ENCODE measurements at regions not wholly inside any gene's neighbourhood (a gene's known extent, or its start where the extent isn't known, plus 50 kb on each side); places are given as distances from the start of the nearest gene placed in this dataset.

- no peaks in the 10 kb centered on the region for H3K9me3 ChIP-seq (ENCODE audit: control insufficient read depth, low read depth, low read length)
- H3K4me1 ChIP-seq (ENCODE audit: control insufficient read depth, low read depth, low read length) = no peaks in the 10 kb centered on the region
- H3K36me3 ChIP-seq (ENCODE audit: control insufficient read depth, low read depth, low read length) = no peaks in the 10 kb centered on the region
- no peak overlapping the region for H3K9ac ChIP-seq (ENCODE audit: low read length)
- no peak overlapping the region for H3K4me3 ChIP-seq (ENCODE audit: low read length)
- H3K27me3 ChIP-seq (ENCODE audit: control insufficient read depth, insufficient read depth, low read length) = no peaks in the 10 kb centered on the region
- H3K27ac ChIP-seq (ENCODE audit: low read length) = no peak overlapping the region
Observed at GRCh38 chr6:68296126-68296525, 339.0 kb upstream of the ADGRB3 start.

DNA sequence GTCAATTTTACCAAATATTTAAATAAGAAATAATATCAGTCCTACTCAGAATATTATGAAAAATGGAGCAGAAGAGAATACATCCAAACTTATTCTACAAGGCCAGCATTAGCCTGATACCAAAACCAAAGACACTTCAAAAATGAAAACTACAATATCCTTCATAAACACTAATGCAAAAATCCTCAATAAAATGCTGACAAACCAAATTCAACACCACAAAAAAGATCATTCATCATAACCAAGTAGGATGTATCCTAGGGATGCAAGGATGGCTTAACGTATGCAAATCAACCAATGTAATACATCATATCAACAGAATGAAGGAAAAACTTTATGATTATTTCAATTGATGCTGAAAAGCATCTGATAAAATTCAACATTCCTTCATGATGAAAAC, 352.4 kb upstream of the ADGRB3 start:
- Histone ChIP-seq H3K4me3 (ENCODE audit: low read length) (no peak overlapping the region), H3K27ac (ENCODE audit: low read length) (no peak overlapping the region)

GRCh38 chr6:68279793-68280557, 355.1 kb upstream of the ADGRB3 start:
- Histone ChIP-seq H3K4me1 (ENCODE audit: control insufficient read depth, low read depth, low read length) (no peaks in the 10 kb centered on the region), H3K9ac (ENCODE audit: low read length) (no peak overlapping the region), H3K36me3 (ENCODE audit: control insufficient read depth, low read depth, low read length) (no peaks in the 10 kb centered on the region), H3K27me3 (ENCODE audit: control insufficient read depth, insufficient read depth, low read length) (no peaks in the 10 kb centered on the region), H3K9me3 (ENCODE audit: control insufficient read depth, low read depth, low read length) (peaks cover 3% of the 10 kb centered on the region), H3K27ac (ENCODE audit: low read length) (no peak overlapping the region), H3K4me3 (ENCODE audit: low read length) (no peak overlapping the region)

More for the DNA sequence above, 352.4 kb upstream of the ADGRB3 start:
- Histone ChIP-seq H3K27me3 (ENCODE audit: control insufficient read depth, insufficient read depth, low read length) (no peaks in the 10 kb centered on the region), H3K4me1 (ENCODE audit: control insufficient read depth, low read depth, low read length) (no peaks in the 10 kb centered on the region), H3K9ac (ENCODE audit: low read length) (no peak overlapping the region), H3K9me3 (ENCODE audit: control insufficient read depth, low read depth, low read length) (peaks cover 3% of the 10 kb centered on the region), H3K36me3 (ENCODE audit: control insufficient read depth, low read depth, low read length) (no peaks in the 10 kb centered on the region)

GRCh38 chr6:68273297-68273696, 361.8 kb upstream of the ADGRB3 start:
- Histone ChIP-seq H3K4me3 (ENCODE audit: low read length) (no peak overlapping the region), H3K9me3 (ENCODE audit: control insufficient read depth, low read depth, low read length) (no peaks in the 10 kb centered on the region), H3K27ac (ENCODE audit: low read length) (no peak overlapping the region), H3K36me3 (ENCODE audit: control insufficient read depth, low read depth, low read length) (no peaks in the 10 kb centered on the region), H3K4me1 (ENCODE audit: control insufficient read depth, low read depth, low read length) (no peaks in the 10 kb centered on the region), H3K9ac (ENCODE audit: low read length) (no peak overlapping the region), H3K27me3 (ENCODE audit: control insufficient read depth, insufficient read depth, low read length) (no peaks in the 10 kb centered on the region)

- Histone ChIP-seq H3K9me3 (ENCODE audit: control insufficient read depth, low read depth, low read length) (peaks cover 5% of the 10 kb centered on the region), H3K4me1 (ENCODE audit: control insufficient read depth, low read depth, low read length) (no peaks in the 10 kb centered on the region), H3K27ac (ENCODE audit: low read length) (no peak overlapping the region), H3K27me3 (ENCODE audit: control insufficient read depth, insufficient read depth, low read length) (no peaks in the 10 kb centered on the region), H3K9ac (ENCODE audit: low read length) (no peak overlapping the region), H3K4me3 (ENCODE audit: low read length) (no peak overlapping the region), H3K36me3 (ENCODE audit: control insufficient read depth, low read depth, low read length) (no peaks in the 10 kb centered on the region)
Observed at GRCh38 chr6:68256391-68256790, 378.7 kb upstream of the ADGRB3 start.

DNA sequence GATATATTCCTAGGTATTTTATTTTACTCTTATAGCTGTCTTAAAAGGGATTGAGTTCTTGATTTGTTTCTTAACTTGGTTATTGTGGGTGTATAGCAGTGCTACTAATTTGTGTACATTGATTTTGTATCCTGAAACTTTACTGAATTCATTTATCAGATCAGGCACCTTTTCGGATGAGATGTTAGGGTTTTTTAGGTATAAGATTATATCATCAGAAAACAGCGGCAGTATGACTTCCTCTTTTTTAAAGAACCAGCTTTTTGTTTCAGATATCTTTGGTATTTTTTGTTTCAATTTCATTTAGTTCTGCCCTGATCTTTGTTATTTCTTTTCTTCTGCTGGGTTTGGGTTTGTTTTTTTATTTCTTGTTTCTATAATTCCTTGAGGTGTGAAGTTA, 382.4 kb upstream of the ADGRB3 start:
- H3K27ac ChIP-seq (ENCODE audit: low read length) = no peak overlapping the region
- no peaks in the 10 kb centered on the region for H3K9me3 ChIP-seq (ENCODE audit: control insufficient read depth, low read depth, low read length)
- no peak overlapping the region for H3K9ac ChIP-seq (ENCODE audit: low read length)
- no peaks in the 10 kb centered on the region for H3K27me3 ChIP-seq (ENCODE audit: control insufficient read depth, insufficient read depth, low read length)
- no peaks in the 10 kb centered on the region for H3K36me3 ChIP-seq (ENCODE audit: control insufficient read depth, low read depth, low read length)
- no peak overlapping the region for H3K4me3 ChIP-seq (ENCODE audit: low read length)
- no peaks in the 10 kb centered on the region for H3K4me1 ChIP-seq (ENCODE audit: control insufficient read depth, low read depth, low read length)

GRCh38 chr6:68247782-68248181, 387.3 kb upstream of the ADGRB3 start:
- no peaks in the 10 kb centered on the region for H3K9me3 ChIP-seq (ENCODE audit: control insufficient read depth, low read depth, low read length)
- H3K4me1 ChIP-seq (ENCODE audit: control insufficient read depth, low read depth, low read length) = no peaks in the 10 kb centered on the region
- no peaks in the 10 kb centered on the region for H3K36me3 ChIP-seq (ENCODE audit: control insufficient read depth, low read depth, low read length)
- no peak overlapping the region for H3K27ac ChIP-seq (ENCODE audit: low read length)
- no peak overlapping the region for H3K9ac ChIP-seq (ENCODE audit: low read length)
- H3K4me3 ChIP-seq (ENCODE audit: low read length) = no peak overlapping the region
- no peaks in the 10 kb centered on the region for H3K27me3 ChIP-seq (ENCODE audit: control insufficient read depth, insufficient read depth, low read length)

GRCh38 chr6:68240726-68241125, 394.4 kb upstream of the ADGRB3 start:
- no peak overlapping the region for H3K27ac ChIP-seq (ENCODE audit: low read length)
- H3K4me3 ChIP-seq (ENCODE audit: low read length) = no peak overlapping the region
- H3K4me1 ChIP-seq (ENCODE audit: control insufficient read depth, low read depth, low read length) = no peaks in the 10 kb centered on the region
- H3K9ac ChIP-seq (ENCODE audit: low read length) = no peak overlapping the region
- no peaks in the 10 kb centered on the region for H3K27me3 ChIP-seq (ENCODE audit: control insufficient read depth, insufficient read depth, low read length)
- H3K9me3 ChIP-seq (ENCODE audit: control insufficient read depth, low read depth, low read length) = no peaks in the 10 kb centered on the region
- no peaks in the 10 kb centered on the region for H3K36me3 ChIP-seq (ENCODE audit: control insufficient read depth, low read depth, low read length)

DNA sequence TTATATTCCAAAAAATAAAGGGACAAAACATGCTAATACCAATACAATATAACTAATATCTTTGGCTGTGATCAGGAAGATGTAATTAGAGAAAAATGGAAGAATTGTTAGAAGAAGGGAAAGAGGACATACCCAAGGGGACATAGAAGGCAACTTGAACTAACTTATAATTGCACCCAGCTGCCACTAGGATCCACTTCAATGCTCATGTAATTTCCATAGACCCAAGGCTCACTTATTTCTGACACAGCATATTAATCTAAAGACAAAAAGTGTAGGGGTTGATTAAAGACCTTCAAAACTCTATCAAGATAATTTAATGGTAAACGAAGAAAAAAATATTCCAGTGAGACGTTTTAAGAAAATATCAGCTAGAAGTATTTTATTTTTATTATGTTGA, 396.0 kb upstream of the ADGRB3 start:
- no peak overlapping the region for H3K4me3 ChIP-seq (ENCODE audit: low read length)
- no peaks in the 10 kb centered on the region for H3K36me3 ChIP-seq (ENCODE audit: control insufficient read depth, low read depth, low read length)
- no peak overlapping the region for H3K27ac ChIP-seq (ENCODE audit: low read length)
- no peaks in the 10 kb centered on the region for H3K4me1 ChIP-seq (ENCODE audit: control insufficient read depth, low read depth, low read length)
- no peaks in the 10 kb centered on the region for H3K9me3 ChIP-seq (ENCODE audit: control insufficient read depth, low read depth, low read length)
- no peaks in the 10 kb centered on the region for H3K27me3 ChIP-seq (ENCODE audit: control insufficient read depth, insufficient read depth, low read length)
- no peak overlapping the region for H3K9ac ChIP-seq (ENCODE audit: low read length)

DNA sequence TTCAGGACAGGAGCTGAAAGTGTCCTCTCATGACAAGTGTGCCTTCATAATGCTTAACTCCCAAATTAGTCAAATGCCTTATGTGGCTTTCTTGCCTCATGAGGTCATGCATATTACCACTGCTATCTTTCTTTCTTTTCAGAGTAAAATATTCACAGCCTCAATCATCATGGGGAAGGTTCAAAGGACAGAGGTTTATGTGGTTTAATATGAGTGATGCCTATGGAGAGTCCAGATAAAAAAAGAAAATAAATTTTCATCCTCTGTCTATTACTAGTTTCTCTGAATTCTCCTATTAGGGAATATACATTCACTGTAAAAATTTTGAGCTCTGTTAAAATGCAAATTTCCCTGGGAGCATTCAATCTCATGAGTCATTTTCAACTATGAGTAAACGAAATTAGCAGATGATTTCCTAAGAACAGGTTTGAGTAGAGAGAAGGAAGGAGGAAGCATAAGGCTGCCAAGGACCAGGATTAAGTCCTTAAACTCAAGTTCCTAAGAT, 396.9 kb upstream of the ADGRB3 start:
- no peaks in the 10 kb centered on the region for H3K36me3 ChIP-seq (ENCODE audit: control insufficient read depth, low read depth, low read length)
- H3K4me1 ChIP-seq (ENCODE audit: control insufficient read depth, low read depth, low read length) = no peaks in the 10 kb centered on the region
- H3K9ac ChIP-seq (ENCODE audit: low read length) = no peak overlapping the region
- H3K27ac ChIP-seq (ENCODE audit: low read length) = no peak overlapping the region
- H3K27me3 ChIP-seq (ENCODE audit: control insufficient read depth, insufficient read depth, low read length) = no peaks in the 10 kb centered on the region
- no peak overlapping the region for H3K4me3 ChIP-seq (ENCODE audit: low read length)
- H3K9me3 ChIP-seq (ENCODE audit: control insufficient read depth, low read depth, low read length) = no peaks in the 10 kb centered on the region

DNA sequence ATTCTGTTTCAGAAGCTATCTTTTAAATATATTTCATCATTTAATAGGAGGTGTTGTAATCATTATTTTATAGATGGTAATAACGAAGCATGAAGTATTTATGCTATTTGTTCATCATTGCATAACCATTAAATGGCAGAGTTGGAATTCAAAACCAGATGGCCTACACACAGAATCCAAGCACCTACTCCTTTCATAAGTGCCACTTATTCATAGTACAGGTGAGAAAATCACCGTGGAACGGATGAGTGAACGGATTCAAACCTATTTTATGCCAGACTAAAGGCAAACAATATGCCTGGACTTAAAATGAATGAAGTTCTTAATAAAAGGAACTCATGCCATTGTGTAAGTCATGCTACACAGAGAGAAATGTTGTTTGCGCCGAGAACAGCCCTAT, 397.9 kb upstream of the ADGRB3 start:
- Histone ChIP-seq H3K36me3 (ENCODE audit: control insufficient read depth, low read depth, low read length) (no peaks in the 10 kb centered on the region), H3K27me3 (ENCODE audit: control insufficient read depth, insufficient read depth, low read length) (no peaks in the 10 kb centered on the region), H3K9me3 (ENCODE audit: control insufficient read depth, low read depth, low read length) (no peaks in the 10 kb centered on the region), H3K27ac (ENCODE audit: low read length) (no peak overlapping the region), H3K4me1 (ENCODE audit: control insufficient read depth, low read depth, low read length) (no peaks in the 10 kb centered on the region), H3K9ac (ENCODE audit: low read length) (no peak overlapping the region), H3K4me3 (ENCODE audit: low read length) (no peak overlapping the region)

DNA sequence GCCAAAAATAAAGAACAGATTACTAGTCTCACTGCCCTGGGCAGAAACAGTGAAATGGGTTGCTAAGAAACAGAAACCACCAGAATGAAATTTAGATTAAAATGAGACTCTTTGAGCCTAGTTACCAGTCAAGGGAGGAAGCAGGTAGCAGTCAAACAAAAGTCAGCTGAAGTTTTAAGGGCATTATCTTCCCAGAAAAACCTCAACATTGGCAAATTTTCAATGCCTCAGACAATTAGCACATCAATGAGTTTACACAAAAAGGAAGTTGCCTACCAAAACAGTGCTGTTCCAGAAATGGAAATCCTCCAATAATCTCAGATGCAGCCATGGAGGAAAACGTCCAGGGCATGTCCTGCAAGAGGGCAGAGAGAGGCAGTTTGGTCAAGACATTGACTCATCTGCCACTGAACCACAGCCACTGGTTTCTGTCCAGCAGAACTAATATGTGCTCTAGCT, 399.7 kb upstream of the ADGRB3 start:
- Histone ChIP-seq H3K9me3 (ENCODE audit: control insufficient read depth, low read depth, low read length) (no peaks in the 10 kb centered on the region), H3K4me3 (ENCODE audit: low read length) (no peak overlapping the region), H3K36me3 (ENCODE audit: control insufficient read depth, low read depth, low read length) (no peaks in the 10 kb centered on the region), H3K27ac (ENCODE audit: low read length) (no peak overlapping the region), H3K27me3 (ENCODE audit: control insufficient read depth, insufficient read depth, low read length) (no peaks in the 10 kb centered on the region), H3K9ac (ENCODE audit: low read length) (no peak overlapping the region), H3K4me1 (ENCODE audit: control insufficient read depth, low read depth, low read length) (no peaks in the 10 kb centered on the region)

All from iPS-18a (cell line).